Lower leg skin (tissue), 3 donors: ENCODE measurements at regions not wholly inside any gene's neighbourhood (a gene's known extent, or its start where the extent isn't known, plus 50 kb on each side); places are given as distances from the start of the nearest gene placed in this dataset.

Experiments used
- CTCF ChIP-seq, 3 donors: fragments of 450-650 bp; IDR thresholded peaks; one replicate each; pipeline ENCODE4 v1.5.1; 2016; ENCODE audit warnings: antibody characterized with exemption in 3 of 3, mild to moderate bottlenecking in 3 of 3, moderate library complexity in 2 of 3
- POLR2A ChIP-seq, 2 donors: fragments of 450-650 bp; IDR thresholded peaks; one replicate each; pipeline ENCODE4 v1.6.1; 2016 to 2017; ENCODE audit warnings: antibody characterized with exemption in 2 of 2, mild to moderate bottlenecking in 1 of 2, moderate library complexity in 1 of 2

GRCh38 chr6:164208371-164208770 lies 793.9 kb downstream of the QKI start:
- TF ChIP-seq CTCF (IDR thresholded peaks at IDR 0.05), result no peak
- no peak for TF ChIP-seq POLR2A (IDR thresholded peaks at IDR 0.05)
